WTC11 (cell line): ENCODE measurements at regions not wholly inside any gene's neighbourhood (a gene's known extent, or its start where the extent isn't known, plus 50 kb on each side); places are given as distances from the start of the nearest gene placed in this dataset.

Source experiments
- ATAC-seq: fragments of 200-7000 bp; cut with Tn5 transposase; 2 replicates; pipeline ENCODE4 v1.10.0; 2021; ENCODE audit warnings: mild to moderate bottlenecking, moderate library complexity
- CTCF ChIA-PET: fragments of 300-600 bp; sonication (Branson Sonifier 250); formaldehyde crosslinking; loops from one replicate; lab custom pipeline; 2021; ENCODE audit warnings: antibody characterized with exemption; lab: Charles Lee
- POLR2A ChIA-PET: fragments of 350-600 bp; sonication (Branson Sonifier 250); formaldehyde crosslinking; loops from one replicate; lab custom pipeline; 2021; ENCODE audit warnings: antibody characterized with exemption; lab: Charles Lee
- DNase-seq: peaks from one replicate; pipeline ENCODE4 v3.0.0; 2021; ENCODE audit warnings: low spot score
- H3K27ac Mint-ChIP-seq: 2 replicates; pipeline ENCODE4 v1.8.0; 2021; ENCODE audit warnings: mixed read lengths
- H3K27me3 Mint-ChIP-seq: 2 replicates; pipeline ENCODE4 v1.8.0; 2021; ENCODE audit warnings: low read depth, mild to moderate bottlenecking, moderate library complexity, mixed read lengths
- H3K36me3 Mint-ChIP-seq: 2 replicates; pipeline ENCODE4 v1.8.0; 2021; ENCODE audit warnings: mixed read lengths
- H3K4me1 Mint-ChIP-seq: 2 replicates; pipeline ENCODE4 v1.8.0; 2022; ENCODE audit warnings: mixed read lengths
- H3K4me3 Mint-ChIP-seq: 2 replicates; pipeline ENCODE4 v1.8.0; 2021; ENCODE audit warnings: mild to moderate bottlenecking, moderate library complexity, mixed read lengths
- H3K9me3 Mint-ChIP-seq: 2 replicates; pipeline ENCODE4 v1.8.0; 2021; ENCODE audit warnings: mixed read lengths
- AR ChIP-seq: fragments of 250-450 bp; sonication (Bioruptor Pico); IDR thresholded peaks from 2 replicates; pipeline ENCODE4 v1.9.0; 2021; ENCODE audit warnings: mild to moderate bottlenecking
- ATF2 ChIP-seq: sonication (generic); formaldehyde crosslinking; IDR thresholded peaks from 2 replicates; pipeline ENCODE4 v1.8.1; 2022; ENCODE audit warnings: low read depth, missing genetic modification reagents, borderline replicate concordance
- ATF6 ChIP-seq: sonication (generic); formaldehyde crosslinking; IDR thresholded peaks from 2 replicates; pipeline ENCODE4 v1.8.1; 2023; ENCODE audit warnings: mild to moderate bottlenecking, missing genetic modification reagents
- CTCF ChIP-seq: fragments of 200-600 bp; IDR thresholded peaks from 2 replicates; pipeline ENCODE4 v1.8.0; 2022; ENCODE audit warnings: antibody characterized with exemption
- ELF4 ChIP-seq: sonication (generic); formaldehyde crosslinking; IDR thresholded peaks from 2 replicates; pipeline ENCODE4 v1.8.1; 2022; ENCODE audit warnings: low read depth, mild to moderate bottlenecking, moderate library complexity, missing genetic modification reagents
- ERG ChIP-seq: fragments of 250-450 bp; sonication (Bioruptor Pico); IDR thresholded peaks from 2 replicates; pipeline ENCODE4 v1.8.0; 2021; ENCODE audit warnings: mild to moderate bottlenecking
- FOXK1 ChIP-seq: sonication (generic); formaldehyde crosslinking; IDR thresholded peaks from 2 replicates; pipeline ENCODE4 v1.8.0; 2022; ENCODE audit warnings: mild to moderate bottlenecking, moderate library complexity, missing genetic modification reagents
- GRHL2 ChIP-seq: fragments of 250-450 bp; sonication (Bioruptor Pico); IDR thresholded peaks from 2 replicates; pipeline ENCODE4 v1.8.0; 2022; ENCODE audit warnings: mild to moderate bottlenecking, moderate library complexity; ENCODE audit not compliant: insufficient replicate concordance, severe bottlenecking
- MAX ChIP-seq: sonication (generic); formaldehyde crosslinking; IDR thresholded peaks from 2 replicates; pipeline ENCODE4 v1.8.0; 2022; ENCODE audit warnings: mild to moderate bottlenecking, missing genetic modification reagents
- MYBL2 ChIP-seq: sonication (generic); formaldehyde crosslinking; IDR thresholded peaks from 2 replicates; pipeline ENCODE4 v1.8.1; 2023; ENCODE audit warnings: mild to moderate bottlenecking, moderate library complexity, missing genetic modification reagents
- NFYB ChIP-seq: sonication (generic); formaldehyde crosslinking; conservative IDR thresholded peaks from 2 replicates; pipeline ENCODE4 v1.8.0; 2022; ENCODE audit warnings: low read depth, missing genetic modification reagents
- PREB ChIP-seq: sonication (generic); formaldehyde crosslinking; IDR thresholded peaks from 2 replicates; pipeline ENCODE4 v1.8.1; 2022; ENCODE audit warnings: mild to moderate bottlenecking, missing genetic modification reagents, moderate library complexity, borderline replicate concordance
- RORB ChIP-seq: fragments of 250-450 bp; sonication (Bioruptor Pico); IDR thresholded peaks from 2 replicates; pipeline ENCODE4 v1.9.0; 2021; ENCODE audit warnings: mild to moderate bottlenecking
- SMAD3 ChIP-seq: sonication (generic); formaldehyde crosslinking; IDR thresholded peaks from 2 replicates; pipeline ENCODE4 v1.8.0; 2022; ENCODE audit warnings: missing genetic modification reagents, mild to moderate bottlenecking, borderline replicate concordance
- TCF7 ChIP-seq: sonication (generic); formaldehyde crosslinking; IDR thresholded peaks from 2 replicates; pipeline ENCODE4 v1.8.0; 2022; ENCODE audit warnings: mild to moderate bottlenecking, low read depth, missing genetic modification reagents, moderate library complexity
- ZBTB43 ChIP-seq: sonication (generic); formaldehyde crosslinking; IDR thresholded peaks from 2 replicates; pipeline ENCODE4 v1.8.1; 2023; ENCODE audit warnings: mild to moderate bottlenecking, missing genetic modification reagents
- ZMAT4 ChIP-seq: fragments of 250-450 bp; sonication (Bioruptor Pico); IDR thresholded peaks from 2 replicates; pipeline ENCODE4 v1.9.0; 2021; ENCODE audit warnings: mild to moderate bottlenecking
- ZNF138 ChIP-seq: sonication (generic); formaldehyde crosslinking; conservative IDR thresholded peaks from 2 replicates; pipeline ENCODE4 v1.8.1; 2022; ENCODE audit warnings: mild to moderate bottlenecking, moderate library complexity, missing genetic modification reagents
- ZNF317 ChIP-seq: sonication (generic); formaldehyde crosslinking; IDR thresholded peaks from 2 replicates; pipeline ENCODE4 v1.8.1; 2023; ENCODE audit warnings: low read depth, mild to moderate bottlenecking, moderate library complexity, missing genetic modification reagents, borderline replicate concordance
- ZNF396 ChIP-seq: fragments of 250-450 bp; sonication (Bioruptor Pico); IDR thresholded peaks from 2 replicates; pipeline ENCODE4 v1.8.0; 2021; ENCODE audit warnings: mild to moderate bottlenecking, moderate library complexity, borderline replicate concordance
- ZNF671 ChIP-seq: fragments of 250-450 bp; sonication (Bioruptor Pico); IDR thresholded peaks from 2 replicates; pipeline ENCODE4 v1.8.0; 2021; ENCODE audit warnings: mild to moderate bottlenecking

- Mint-ChIP-seq H3K4me3 (no peak overlapping the region), H3K27me3 (no peaks in the 10 kb centered on the region), H3K9me3 (no peaks in the 10 kb centered on the region), H3K27ac (no peak overlapping the region), H3K36me3 (no peaks in the 10 kb centered on the region), H3K4me1 (no peaks in the 10 kb centered on the region)
- DNase-seq (no peak), ATAC-seq (no peak)
- ChIA-PET POLR2A (no interaction called here), CTCF (no interaction called here)
- TF ChIP-seq FOXK1 (CRISPR knock-in tag) (no peak), GRHL2 (CRISPR knock-in tag) (no peak), RORB (no peak), CTCF (no peak), NFYB (CRISPR knock-in tag) (no peak), ATF6 (CRISPR knock-in tag) (no peak), ZBTB43 (no peak), AR (no peak), PREB (CRISPR knock-in tag) (no peak), ZNF671 (CRISPR knock-in tag) (no peak), MAX (no peak), ZMAT4 (CRISPR knock-in tag) (no peak), MYBL2 (CRISPR knock-in tag) (no peak)
Observed at GRCh38 chr16:64250866-64251265, 871.0 kb downstream of the CDH11 start.

- Mint-ChIP-seq H3K9me3 (peaks cover 9% of the 10 kb centered on the region), H3K36me3 (peaks cover 3% of the 10 kb centered on the region), H3K4me1 (no peaks in the 10 kb centered on the region), H3K27ac (no peak overlapping the region), H3K27me3 (no peaks in the 10 kb centered on the region), H3K4me3 (no peak overlapping the region)
- ChIA-PET CTCF (no interaction called here), POLR2A (no interaction called here)
- ATAC-seq (no peak), DNase-seq (no peak)
- TF ChIP-seq SMAD3 (no peak), ZNF317 (CRISPR knock-in tag) (no peak), ERG (no peak), ELF4 (CRISPR knock-in tag) (no peak), ZNF138 (CRISPR knock-in tag) (no peak), ZMAT4 (CRISPR knock-in tag) (no peak), ATF2 (CRISPR knock-in tag) (no peak), RORB (no peak), TCF7 (CRISPR knock-in tag) (no peak), ZNF396 (no peak)
Observed at GRCh38 chr16:64242492-64242891, 879.4 kb downstream of the CDH11 start.
